Astrocyte (in vitro differentiated cells and primary cell): ENCODE measurements at regions not wholly inside any gene's neighbourhood (a gene's known extent, or its start where the extent isn't known, plus 50 kb on each side); places are given as distances from the start of the nearest gene placed in this dataset.

Experiments used
- CTCF ChIP-seq: IDR thresholded peaks from 2 replicates; pipeline ENCODE4 v1.5.1; 2011; ENCODE audit warnings: low read depth, mild to moderate bottlenecking, inconsistent platforms, low read length, moderate library complexity; ENCODE audit not compliant: insufficient read depth
- EZH2 ChIP-seq: IDR thresholded peaks from 2 replicates; pipeline ENCODE4 v1.6.1; 2012; ENCODE audit warnings: mild to moderate bottlenecking, low read length, inconsistent platforms; ENCODE audit not compliant: insufficient read depth

GRCh38 chr3:73797311-73797710 lies 172.6 kb upstream of the PDZRN3 start:
- TF ChIP-seq CTCF (no peak), EZH2 (no peak)
